GM06990 (cell line): ENCODE measurements at regions not wholly inside any gene's neighbourhood (a gene's known extent, or its start where the extent isn't known, plus 50 kb on each side); places are given as distances from the start of the nearest gene placed in this dataset.
"Not testable (repeated sequence)": the region's sequence is repeated elsewhere in the genome, so short reads cannot be mapped to it uniquely, and the experiment has no call there.

Experiments
- DNase-seq: peaks from one replicate; pipeline ENCODE4 v3.0.0-alpha.2; 2011; ENCODE audit not compliant: insufficient read length; ENCODE audit errors: extremely low read depth
- H3K27me3 ChIP-seq: replicated peaks from 2 replicates; pipeline ENCODE4 v1.6.0; 2011; ENCODE audit warnings: low read length; ENCODE audit not compliant: control insufficient read depth, insufficient read depth
- H3K36me3 ChIP-seq: 2 replicates; pipeline ENCODE4 v1.5.1; 2011; ENCODE audit warnings: low read length; ENCODE audit not compliant: control insufficient read depth, insufficient read depth
- H3K4me3 ChIP-seq: replicated peaks from 2 replicates; pipeline ENCODE4 v1.5.1; 2011; ENCODE audit warnings: low read depth, mild to moderate bottlenecking, control low read depth, low read length
- TF ChIP-seq, protein P1 (sequence below): IDR thresholded peaks from 2 replicates; pipeline ENCODE4 v1.5.1; 2011; ENCODE audit warnings: low read length, control low read depth, mild to moderate bottlenecking, inconsistent platforms; ENCODE audit not compliant: insufficient read depth, poor library complexity, severe bottlenecking

DNA sequence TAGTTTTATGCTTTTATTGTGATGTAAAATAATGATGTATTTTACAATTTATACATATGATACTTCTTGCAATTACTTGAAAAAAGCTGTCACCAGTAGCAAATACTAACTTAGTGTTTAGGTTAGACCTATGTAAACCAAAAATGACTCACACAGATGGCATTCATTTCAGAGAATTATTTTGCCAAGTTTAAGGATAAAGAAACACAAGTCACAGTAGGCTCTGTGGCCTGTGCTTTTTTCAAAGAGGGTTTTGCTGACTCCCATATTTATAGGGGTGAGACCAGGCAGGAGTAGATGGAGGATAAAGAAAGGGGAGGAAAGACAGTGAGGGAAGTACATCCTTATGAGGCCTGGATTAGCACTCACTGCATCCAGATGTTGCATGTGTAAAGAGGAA, 356.6 kb upstream of the NPAP1 start:
- TF ChIP-seq, protein P1, sequence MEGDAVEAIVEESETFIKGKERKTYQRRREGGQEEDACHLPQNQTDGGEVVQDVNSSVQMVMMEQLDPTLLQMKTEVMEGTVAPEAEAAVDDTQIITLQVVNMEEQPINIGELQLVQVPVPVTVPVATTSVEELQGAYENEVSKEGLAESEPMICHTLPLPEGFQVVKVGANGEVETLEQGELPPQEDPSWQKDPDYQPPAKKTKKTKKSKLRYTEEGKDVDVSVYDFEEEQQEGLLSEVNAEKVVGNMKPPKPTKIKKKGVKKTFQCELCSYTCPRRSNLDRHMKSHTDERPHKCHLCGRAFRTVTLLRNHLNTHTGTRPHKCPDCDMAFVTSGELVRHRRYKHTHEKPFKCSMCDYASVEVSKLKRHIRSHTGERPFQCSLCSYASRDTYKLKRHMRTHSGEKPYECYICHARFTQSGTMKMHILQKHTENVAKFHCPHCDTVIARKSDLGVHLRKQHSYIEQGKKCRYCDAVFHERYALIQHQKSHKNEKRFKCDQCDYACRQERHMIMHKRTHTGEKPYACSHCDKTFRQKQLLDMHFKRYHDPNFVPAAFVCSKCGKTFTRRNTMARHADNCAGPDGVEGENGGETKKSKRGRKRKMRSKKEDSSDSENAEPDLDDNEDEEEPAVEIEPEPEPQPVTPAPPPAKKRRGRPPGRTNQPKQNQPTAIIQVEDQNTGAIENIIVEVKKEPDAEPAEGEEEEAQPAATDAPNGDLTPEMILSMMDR, result no peak
- DNase-seq, result no peak
- H3K4me3 ChIP-seq, result no peak overlapping the region
- H3K36me3 ChIP-seq, result no peaks in the 10 kb centered on the region
- H3K27me3 ChIP-seq, result no peaks in the 10 kb centered on the region

DNA sequence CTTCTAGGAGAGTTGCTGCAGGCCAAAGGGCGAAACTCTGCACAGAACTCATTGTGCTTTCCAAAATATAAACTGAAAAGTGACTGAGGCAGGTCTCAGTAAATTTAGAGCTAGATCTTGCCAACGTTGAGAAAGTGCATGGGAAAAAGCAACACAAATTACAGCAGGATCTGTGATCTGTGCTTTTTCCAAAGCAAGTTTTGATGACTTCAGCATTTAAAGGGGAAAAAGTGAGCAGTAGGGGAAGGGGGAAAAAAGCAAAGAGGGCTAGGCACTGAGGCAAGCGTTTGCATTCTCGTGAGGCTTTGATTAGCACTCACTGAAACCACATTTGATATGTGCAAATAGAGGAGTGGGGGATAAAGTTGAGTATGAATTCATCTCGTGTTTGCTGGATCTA, 351.5 kb upstream of the NPAP1 start:
- H3K27me3 ChIP-seq, H3K36me3 ChIP-seq, DNase-seq, H3K4me3 ChIP-seq: not testable (repeated sequence)

DNA sequence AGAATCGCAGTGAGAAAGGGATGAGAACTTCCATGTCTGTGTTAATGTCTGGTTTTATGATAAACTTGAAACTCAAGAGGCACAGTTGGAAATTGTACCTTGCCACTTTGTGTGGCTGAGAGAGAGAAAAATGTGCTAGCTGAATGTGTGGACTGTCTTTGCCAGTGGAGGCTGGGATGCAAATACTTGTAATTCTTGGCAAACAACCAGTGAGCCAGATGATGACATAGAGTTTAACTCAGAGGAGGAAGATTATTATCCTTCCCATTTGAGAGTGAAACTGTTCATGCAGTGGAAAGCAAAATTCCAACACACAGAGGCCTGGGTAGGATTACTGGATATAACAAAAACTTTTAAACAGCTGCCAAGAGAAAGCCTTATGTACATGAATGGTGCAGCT, 349.1 kb upstream of the NPAP1 start:
- not testable (repeated sequence) for H3K4me3 ChIP-seq, H3K27me3 ChIP-seq, DNase-seq, H3K36me3 ChIP-seq

DNA sequence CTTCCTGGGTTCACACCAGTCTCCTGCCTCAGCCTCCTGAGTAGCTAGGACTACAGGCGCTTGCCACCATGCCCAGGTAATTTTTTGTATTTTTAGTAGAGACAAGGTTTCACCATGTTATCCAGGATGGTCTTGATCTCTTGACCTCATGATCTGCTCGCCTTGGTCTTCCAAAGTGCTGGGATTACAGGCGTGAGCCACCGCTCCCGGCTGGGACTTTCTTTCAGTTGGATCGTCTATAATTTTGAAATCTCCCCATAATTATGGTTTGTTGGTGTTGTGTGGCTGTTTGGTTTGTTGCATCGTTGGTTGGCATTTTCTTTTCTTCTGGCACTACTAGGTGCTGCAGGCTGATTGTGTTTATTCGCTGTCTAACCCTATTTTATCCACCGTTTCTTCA, 343.6 kb upstream of the NPAP1 start:
- not testable (repeated sequence) for H3K4me3 ChIP-seq, DNase-seq, H3K36me3 ChIP-seq, H3K27me3 ChIP-seq

DNA sequence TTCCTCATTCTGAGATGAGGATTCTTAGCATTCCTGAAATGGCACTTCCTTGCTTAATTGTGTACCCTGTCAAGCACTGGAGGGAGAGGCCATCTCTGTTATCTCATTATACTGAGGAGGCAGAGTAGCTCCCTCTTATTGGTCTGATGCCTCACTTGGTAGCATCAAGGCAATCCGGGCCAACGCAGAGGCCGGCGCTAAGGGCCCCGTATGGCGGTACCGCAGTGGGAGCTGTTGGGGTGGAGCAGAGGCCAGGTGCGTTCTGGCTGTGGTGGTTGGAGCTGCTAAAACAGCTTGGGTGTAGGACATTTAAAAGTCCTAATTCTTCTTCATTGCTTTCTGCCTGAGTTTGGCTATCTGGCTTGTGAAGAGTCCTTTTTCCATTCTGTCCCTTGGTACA, 333.7 kb upstream of the NPAP1 start:
- H3K4me3 ChIP-seq, DNase-seq, H3K36me3 ChIP-seq, H3K27me3 ChIP-seq: not testable (repeated sequence)

DNA sequence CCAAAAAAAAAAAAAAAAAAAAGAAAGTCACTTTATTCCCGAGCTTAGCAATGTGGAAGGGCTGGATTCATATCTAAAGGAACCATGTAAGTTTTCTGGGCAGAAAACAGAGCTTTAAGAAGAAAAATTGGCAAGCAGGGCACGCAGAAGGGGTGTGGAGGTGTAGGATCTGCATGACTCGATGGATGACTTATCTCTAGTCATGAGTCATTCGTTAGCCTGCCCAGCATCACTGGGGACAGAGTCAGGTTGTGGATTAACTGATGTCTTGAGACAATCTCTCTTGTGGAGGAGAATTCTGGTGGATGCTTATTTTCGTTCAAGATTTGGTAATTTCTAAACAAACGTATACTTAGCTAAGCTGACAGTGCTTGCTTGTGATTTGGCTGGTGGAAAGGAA, 322.8 kb upstream of the NPAP1 start:
- not testable (repeated sequence) for H3K36me3 ChIP-seq, H3K27me3 ChIP-seq, H3K4me3 ChIP-seq, DNase-seq

DNA sequence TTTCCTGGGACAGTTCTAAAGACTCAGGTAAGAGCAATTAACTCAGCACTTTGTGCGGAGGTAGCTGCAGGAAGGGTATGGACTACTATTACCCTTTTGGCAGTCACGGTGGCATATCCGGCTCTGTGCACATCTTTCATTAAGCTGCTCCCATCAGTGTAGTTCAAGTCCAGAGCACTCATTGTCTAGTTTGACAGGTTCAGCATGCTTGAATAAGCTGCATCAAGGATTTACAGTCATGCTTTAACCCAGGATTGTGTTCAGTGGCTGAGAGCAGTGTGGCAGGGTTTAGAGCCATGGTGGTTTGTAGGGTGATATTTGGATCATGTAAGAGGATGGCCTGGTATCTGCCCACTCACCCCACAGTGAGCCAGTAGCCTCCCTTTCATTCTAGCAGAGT, 294.5 kb upstream of the NPAP1 start:
- H3K27me3 ChIP-seq, H3K4me3 ChIP-seq, DNase-seq, H3K36me3 ChIP-seq: not testable (repeated sequence)

DNA sequence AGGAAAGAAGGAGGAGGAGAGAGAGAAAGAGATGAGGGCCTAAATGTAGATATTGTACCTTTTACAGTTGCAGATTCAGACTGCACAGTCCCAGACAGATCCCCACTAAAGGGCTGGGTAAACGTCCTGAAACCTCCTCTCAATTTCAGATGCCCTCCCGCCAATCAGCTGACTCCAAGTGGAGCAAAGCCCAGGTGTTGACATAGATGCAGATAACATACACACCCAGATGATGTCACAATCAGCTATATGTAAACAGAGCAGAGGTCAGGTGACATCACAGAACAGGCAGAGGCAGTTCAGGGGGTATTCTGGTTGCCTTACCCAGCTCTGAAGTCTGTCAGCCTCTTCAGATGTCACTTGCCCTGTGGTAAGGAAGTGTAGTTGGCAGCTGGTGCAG, 290.3 kb upstream of the NPAP1 start:
- DNase-seq, H3K4me3 ChIP-seq, H3K36me3 ChIP-seq, H3K27me3 ChIP-seq: not testable (repeated sequence)

DNA sequence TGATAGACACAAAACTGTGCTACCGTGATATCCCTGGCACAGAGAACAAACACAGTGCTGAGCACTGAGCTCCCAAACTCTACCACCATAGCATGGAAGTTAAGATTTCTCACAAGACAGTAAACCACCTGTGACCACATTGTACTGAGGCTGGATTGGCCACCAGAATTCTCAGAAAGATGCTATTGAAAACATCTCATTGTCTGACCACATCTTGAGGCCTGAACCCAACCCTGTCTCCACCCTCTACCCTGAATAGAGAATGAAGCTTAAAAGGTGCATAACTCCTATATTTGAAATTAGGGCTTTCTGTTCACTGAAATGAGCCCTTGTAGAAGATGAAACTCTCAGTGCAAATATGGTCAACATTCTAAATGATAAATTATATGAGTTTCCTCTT, 281.3 kb upstream of the NPAP1 start:
- no peaks in the 10 kb centered on the region for H3K27me3 ChIP-seq
- TF ChIP-seq, protein P1, result no peak
- no peak overlapping the region for H3K4me3 ChIP-seq
- DNase-seq, result no peak
- H3K36me3 ChIP-seq, result no peaks in the 10 kb centered on the region

DNA sequence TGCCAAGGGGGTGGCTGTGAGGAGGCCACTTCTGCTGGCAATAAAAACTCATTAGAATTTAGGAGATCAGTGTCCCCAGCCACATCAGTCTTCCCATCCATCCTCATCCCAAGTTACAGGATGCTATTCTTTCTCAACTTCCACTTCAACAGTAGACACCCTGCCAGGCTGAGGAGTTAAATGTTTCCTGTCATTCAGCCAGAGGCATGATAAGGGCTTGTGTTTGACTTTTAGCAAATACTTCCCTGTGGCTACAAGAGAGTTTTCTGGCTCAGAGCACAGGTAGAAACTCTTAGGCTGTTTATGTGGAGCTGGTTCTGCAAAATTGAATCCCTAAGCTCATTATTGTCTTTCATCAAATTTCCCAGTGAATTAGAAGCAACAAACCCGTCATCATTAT, 262.9 kb upstream of the NPAP1 start:
- H3K4me3 ChIP-seq, H3K27me3 ChIP-seq, H3K36me3 ChIP-seq, DNase-seq: not testable (repeated sequence)

DNA sequence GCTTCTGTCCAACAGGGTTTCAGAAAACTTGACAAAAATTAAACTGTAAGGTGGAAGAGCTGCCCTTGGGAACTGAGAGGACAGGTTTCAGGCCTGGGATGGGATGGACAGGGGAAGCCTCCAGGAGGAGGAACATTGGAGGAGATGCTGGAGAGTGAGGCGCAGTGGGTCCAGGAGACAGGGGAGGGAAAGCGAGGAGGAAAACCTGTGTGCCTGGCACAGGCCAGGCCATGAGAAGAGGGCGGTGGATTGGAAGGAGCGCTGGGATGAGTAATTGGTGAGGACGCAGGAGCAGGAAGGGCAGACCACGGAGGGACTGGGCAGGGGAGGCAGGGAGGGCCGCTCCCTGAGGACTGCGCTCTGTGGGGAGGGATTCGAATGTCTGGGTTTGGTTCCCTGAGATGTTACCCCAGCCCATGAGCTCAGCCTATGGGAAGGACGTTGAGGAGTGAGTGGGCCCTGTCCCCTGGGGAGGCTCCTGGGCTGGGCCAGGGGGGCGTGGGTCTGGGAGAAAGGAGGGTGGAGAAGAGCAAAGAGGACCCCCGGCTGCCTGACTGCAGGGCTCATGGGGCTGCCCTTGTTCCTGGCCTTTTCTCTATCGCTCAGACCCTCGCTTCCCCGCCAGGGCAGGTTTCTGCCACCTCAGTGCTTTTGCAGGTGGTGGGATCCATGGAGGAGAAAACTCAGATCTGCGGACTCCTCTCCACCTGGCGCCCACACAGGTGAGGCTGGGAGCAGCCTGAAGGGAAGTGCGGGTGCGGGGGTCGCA, 249.1 kb upstream of the NPAP1 start:
- H3K4me3 ChIP-seq, DNase-seq, H3K27me3 ChIP-seq, H3K36me3 ChIP-seq: not testable (repeated sequence)

DNA sequence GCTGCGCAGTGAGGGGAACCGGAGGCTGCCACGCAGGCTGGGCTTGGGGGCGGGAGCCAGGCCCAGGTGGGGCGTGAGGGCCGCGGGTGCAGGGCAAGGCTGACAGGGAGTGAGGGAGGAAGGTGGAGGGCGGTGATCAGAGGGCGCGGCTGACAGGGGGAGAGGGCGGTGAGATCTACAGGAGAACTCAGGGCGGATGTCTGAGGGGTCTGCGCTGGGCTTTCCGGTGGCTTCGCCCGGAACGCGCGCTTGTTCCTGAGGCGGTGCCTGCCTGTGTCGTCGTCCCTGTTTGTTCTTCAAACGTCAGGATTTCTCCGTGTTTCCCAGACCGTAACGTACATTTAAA, 248.5 kb upstream of the NPAP1 start:
- not testable (repeated sequence) for H3K36me3 ChIP-seq, H3K4me3 ChIP-seq, DNase-seq, H3K27me3 ChIP-seq
